ENCODE measurements at regions not wholly inside any gene's neighbourhood (a gene's known extent, or its start where the extent isn't known, plus 50 kb on each side); places are given as distances from the start of the nearest gene placed in this dataset.

DNA sequence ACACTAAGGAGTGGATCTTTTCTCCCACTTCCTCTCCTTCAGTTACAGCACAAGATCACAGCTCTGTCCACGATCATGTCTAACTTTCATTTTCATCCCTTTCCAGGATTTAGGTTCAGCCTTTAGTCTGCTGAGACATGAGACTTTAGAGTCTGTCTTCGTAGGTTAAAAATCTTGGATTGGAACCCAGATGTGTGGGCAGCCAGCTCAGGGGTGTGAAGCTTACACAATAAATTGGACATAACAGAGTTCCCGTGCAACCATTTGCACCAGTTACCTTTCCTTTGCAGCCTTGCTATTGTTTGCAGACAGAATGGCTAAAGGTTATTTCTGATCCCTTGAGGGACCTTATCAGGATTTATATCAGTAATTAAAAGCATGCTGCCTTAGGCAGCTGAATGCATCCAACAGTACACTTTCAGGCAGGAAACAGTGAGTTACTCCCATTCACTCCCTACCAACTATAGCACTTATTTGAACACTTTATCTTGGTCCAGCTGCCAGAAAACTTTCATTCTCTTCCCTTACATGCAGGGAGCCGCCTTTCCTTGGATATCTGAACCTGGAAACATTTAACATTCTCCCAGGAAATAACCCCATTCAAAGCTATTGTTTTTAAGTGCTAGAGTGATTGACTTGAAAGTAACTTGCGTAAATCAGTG lies 87.3 kb downstream of the TMEM100 start:
- DNase-seq (ENCODE audit: low read depth in 1 of 2, low spot score in 1 of 2) = no peak
- TF ChIP-seq GABPA (IDR thresholded peaks at IDR 0.05; ENCODE audit: low read depth) (no peak), SPI1 (IDR thresholded peaks at IDR 0.05; ENCODE audit: borderline replicate concordance, low read depth) (peak; percentile 41; the same call in 1 of the 2 replicates), POLR2AphosphoS5 (IDR thresholded peaks at IDR 0.05; ENCODE audit: low read depth) (no peak)
- TF ChIP-seq, protein P1, sequence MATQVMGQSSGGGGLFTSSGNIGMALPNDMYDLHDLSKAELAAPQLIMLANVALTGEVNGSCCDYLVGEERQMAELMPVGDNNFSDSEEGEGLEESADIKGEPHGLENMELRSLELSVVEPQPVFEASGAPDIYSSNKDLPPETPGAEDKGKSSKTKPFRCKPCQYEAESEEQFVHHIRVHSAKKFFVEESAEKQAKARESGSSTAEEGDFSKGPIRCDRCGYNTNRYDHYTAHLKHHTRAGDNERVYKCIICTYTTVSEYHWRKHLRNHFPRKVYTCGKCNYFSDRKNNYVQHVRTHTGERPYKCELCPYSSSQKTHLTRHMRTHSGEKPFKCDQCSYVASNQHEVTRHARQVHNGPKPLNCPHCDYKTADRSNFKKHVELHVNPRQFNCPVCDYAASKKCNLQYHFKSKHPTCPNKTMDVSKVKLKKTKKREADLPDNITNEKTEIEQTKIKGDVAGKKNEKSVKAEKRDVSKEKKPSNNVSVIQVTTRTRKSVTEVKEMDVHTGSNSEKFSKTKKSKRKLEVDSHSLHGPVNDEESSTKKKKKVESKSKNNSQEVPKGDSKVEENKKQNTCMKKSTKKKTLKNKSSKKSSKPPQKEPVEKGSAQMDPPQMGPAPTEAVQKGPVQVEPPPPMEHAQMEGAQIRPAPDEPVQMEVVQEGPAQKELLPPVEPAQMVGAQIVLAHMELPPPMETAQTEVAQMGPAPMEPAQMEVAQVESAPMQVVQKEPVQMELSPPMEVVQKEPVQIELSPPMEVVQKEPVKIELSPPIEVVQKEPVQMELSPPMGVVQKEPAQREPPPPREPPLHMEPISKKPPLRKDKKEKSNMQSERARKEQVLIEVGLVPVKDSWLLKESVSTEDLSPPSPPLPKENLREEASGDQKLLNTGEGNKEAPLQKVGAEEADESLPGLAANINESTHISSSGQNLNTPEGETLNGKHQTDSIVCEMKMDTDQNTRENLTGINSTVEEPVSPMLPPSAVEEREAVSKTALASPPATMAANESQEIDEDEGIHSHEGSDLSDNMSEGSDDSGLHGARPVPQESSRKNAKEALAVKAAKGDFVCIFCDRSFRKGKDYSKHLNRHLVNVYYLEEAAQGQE (IDR thresholded peaks at IDR 0.05; ENCODE audit: insufficient replicate concordance, low read depth) = no peak
- TF ChIP-seq, protein P2, sequence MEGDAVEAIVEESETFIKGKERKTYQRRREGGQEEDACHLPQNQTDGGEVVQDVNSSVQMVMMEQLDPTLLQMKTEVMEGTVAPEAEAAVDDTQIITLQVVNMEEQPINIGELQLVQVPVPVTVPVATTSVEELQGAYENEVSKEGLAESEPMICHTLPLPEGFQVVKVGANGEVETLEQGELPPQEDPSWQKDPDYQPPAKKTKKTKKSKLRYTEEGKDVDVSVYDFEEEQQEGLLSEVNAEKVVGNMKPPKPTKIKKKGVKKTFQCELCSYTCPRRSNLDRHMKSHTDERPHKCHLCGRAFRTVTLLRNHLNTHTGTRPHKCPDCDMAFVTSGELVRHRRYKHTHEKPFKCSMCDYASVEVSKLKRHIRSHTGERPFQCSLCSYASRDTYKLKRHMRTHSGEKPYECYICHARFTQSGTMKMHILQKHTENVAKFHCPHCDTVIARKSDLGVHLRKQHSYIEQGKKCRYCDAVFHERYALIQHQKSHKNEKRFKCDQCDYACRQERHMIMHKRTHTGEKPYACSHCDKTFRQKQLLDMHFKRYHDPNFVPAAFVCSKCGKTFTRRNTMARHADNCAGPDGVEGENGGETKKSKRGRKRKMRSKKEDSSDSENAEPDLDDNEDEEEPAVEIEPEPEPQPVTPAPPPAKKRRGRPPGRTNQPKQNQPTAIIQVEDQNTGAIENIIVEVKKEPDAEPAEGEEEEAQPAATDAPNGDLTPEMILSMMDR (IDR thresholded peaks at IDR 0.05; ENCODE audit: insufficient read depth, low read length) = no peak
- no peak overlapping the region for H3K27ac ChIP-seq (replicated peaks)
- H3K4me3 ChIP-seq (replicated peaks; ENCODE audit: insufficient read depth, low read length) = no peak overlapping the region
- no peaks in the 10 kb centered on the region for H3K27me3 ChIP-seq (ENCODE audit: insufficient read depth, poor library complexity, severe bottlenecking)

DNA sequence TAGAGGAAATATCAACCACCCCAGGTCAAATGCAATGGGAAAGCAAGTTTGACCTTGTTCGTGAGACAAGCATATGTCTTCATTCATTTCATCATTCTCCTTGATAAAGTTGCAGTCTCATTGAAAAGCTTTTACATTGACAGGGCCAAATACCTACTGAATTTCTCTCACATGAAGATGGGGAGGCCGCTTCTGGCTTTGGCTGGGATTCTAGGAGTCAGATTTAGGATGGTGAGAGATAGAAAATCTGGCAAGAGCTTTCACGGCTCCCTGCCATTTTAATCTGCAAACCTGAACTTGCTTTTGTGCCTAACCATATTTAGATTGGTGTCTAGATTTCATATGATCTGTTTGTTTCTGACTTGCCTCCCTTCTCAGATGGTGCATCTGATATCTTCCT lies 88.0 kb downstream of the TMEM100 start:
- no peak for DNase-seq (ENCODE audit: low read depth in 1 of 2, low spot score in 1 of 2)
- Histone ChIP-seq H3K27me3 (ENCODE audit: insufficient read depth, poor library complexity, severe bottlenecking) (no peaks in the 10 kb centered on the region), H3K27ac (replicated peaks) (no peak overlapping the region), H3K4me3 (replicated peaks; ENCODE audit: insufficient read depth, low read length) (no peak overlapping the region)
- no peak for TF ChIP-seq SPI1 (IDR thresholded peaks at IDR 0.05; ENCODE audit: borderline replicate concordance, low read depth)
- no peak for TF ChIP-seq POLR2AphosphoS5 (IDR thresholded peaks at IDR 0.05; ENCODE audit: low read depth)
- TF ChIP-seq, protein P1 (IDR thresholded peaks at IDR 0.05; ENCODE audit: insufficient replicate concordance, low read depth) = no peak
- TF ChIP-seq GABPA (IDR thresholded peaks at IDR 0.05; ENCODE audit: low read depth) = no peak
- TF ChIP-seq, protein P2 (IDR thresholded peaks at IDR 0.05; ENCODE audit: insufficient read depth, low read length) = no peak

DNA sequence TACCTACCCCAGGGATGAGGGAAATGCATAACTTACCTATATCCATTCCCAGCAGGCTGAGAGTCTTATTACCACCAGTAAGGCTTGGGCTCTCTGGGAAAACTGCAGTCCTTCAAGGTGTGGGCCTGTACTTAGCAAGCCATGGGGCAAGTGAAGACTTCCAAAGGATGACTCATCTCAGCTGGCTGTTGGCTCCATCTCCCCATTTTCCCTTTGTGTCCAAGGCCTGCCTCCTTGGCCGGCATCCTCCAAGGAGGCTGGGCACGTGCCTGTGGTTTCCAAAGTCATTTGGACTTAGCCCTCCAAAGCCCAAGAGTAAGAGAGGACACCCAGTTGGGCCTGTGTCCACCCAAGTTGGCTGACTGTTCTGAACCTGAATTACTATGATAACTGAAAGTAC lies 89.8 kb downstream of the TMEM100 start:
- TF ChIP-seq GABPA (IDR thresholded peaks at IDR 0.05; ENCODE audit: low read depth) = no peak
- no peaks in the 10 kb centered on the region for H3K27me3 ChIP-seq (ENCODE audit: insufficient read depth, poor library complexity, severe bottlenecking)
- DNase-seq (ENCODE audit: low read depth in 1 of 2, low spot score in 1 of 2) = no peak
- H3K27ac ChIP-seq (replicated peaks) = no peak overlapping the region
- H3K4me3 ChIP-seq (replicated peaks; ENCODE audit: insufficient read depth, low read length) = no peak overlapping the region

DNA sequence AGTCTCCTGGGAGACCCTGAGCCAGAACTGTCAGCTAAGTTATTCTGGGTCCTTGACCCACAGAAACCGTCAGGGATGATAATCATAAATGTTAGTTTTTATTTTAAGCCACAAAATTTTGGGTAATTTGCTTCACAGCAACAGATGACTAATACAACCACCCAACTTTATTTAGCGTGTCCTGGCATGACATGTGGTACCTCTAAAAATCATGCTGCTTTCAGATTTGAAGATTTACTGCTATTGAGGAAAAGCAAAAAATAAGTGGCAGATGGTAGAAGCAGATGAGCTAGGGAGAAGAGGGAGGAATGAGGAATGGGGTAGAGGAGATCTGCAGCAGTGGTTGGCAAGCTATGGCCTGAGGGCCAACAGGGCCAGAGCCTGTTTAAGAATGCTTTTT lies 90.4 kb downstream of the TMEM100 start:
- Histone ChIP-seq H3K27ac (replicated peaks) (no peak overlapping the region), H3K27me3 (ENCODE audit: insufficient read depth, poor library complexity, severe bottlenecking) (no peaks in the 10 kb centered on the region), H3K4me3 (replicated peaks; ENCODE audit: insufficient read depth, low read length) (no peak overlapping the region)
- TF ChIP-seq GABPA (IDR thresholded peaks at IDR 0.05; ENCODE audit: low read depth) (no peak), POLR2AphosphoS5 (IDR thresholded peaks at IDR 0.05; ENCODE audit: low read depth) (no peak), SPI1 (IDR thresholded peaks at IDR 0.05; ENCODE audit: borderline replicate concordance, low read depth) (no peak)
- TF ChIP-seq, protein P1 (IDR thresholded peaks at IDR 0.05; ENCODE audit: insufficient replicate concordance, low read depth) = no peak
- TF ChIP-seq, protein P2 (IDR thresholded peaks at IDR 0.05; ENCODE audit: insufficient read depth, low read length) = no peak
- no peak for DNase-seq (ENCODE audit: low read depth in 1 of 2, low spot score in 1 of 2)
